Gastrocnemius medialis (tissue), 4 donors: ENCODE measurements at regions not wholly inside any gene's neighbourhood (a gene's known extent, or its start where the extent isn't known, plus 50 kb on each side); places are given as distances from the start of the nearest gene placed in this dataset.

Experiments used
- ATAC-seq, 2 donors: fragments of 150-250 bp; one replicate each; pipeline ENCODE4 v1.9.1; 2016
- DNase-seq, 2 donors: peaks; one replicate each; pipeline ENCODE4 v3.0.0-alpha.2; 2019
- H3K27ac ChIP-seq, 4 donors: fragments of 200-600 bp; sonication (generic); 1 replicate in 1 of 4; 2 replicates in 3 of 4; pipeline ENCODE4 v1.5.1; 2016 to 2018; ENCODE audit warnings: mild to moderate bottlenecking in 2 of 4, moderate library complexity in 1 of 4
- H3K27me3 ChIP-seq, 3 donors: fragments of 200-600 bp; sonication (generic) in 2 of 3; 1 replicate in 1 of 3; 2 replicates in 2 of 3; pipeline versions ENCODE4 v1.5.1 to v1.6.0; 2016 to 2019; ENCODE audit warnings: mild to moderate bottlenecking in 1 of 3, moderate library complexity in 1 of 3
- H3K36me3 ChIP-seq, 2 donors: fragments of 200-600 bp; sonication (generic) in 1 of 2; one replicate each; pipeline ENCODE4 v1.5.1; 2017 to 2018
- H3K4me1 ChIP-seq, 2 donors: fragments of 200-600 bp; sonication (generic) in 1 of 2; one replicate each; pipeline ENCODE4 v1.5.1; 2016 to 2017; ENCODE audit warnings: mild to moderate bottlenecking in 2 of 2
- H3K4me3 ChIP-seq, 4 donors: fragments of 200-600 bp; sonication (generic) in 3 of 4; 1 replicate in 1 of 4; 2 replicates in 3 of 4; pipeline ENCODE4 v1.5.1; 2016 to 2019; ENCODE audit warnings: mild to moderate bottlenecking in 2 of 4
- H3K9me3 ChIP-seq, 3 donors: fragments of 200-600 bp; sonication (generic) in 2 of 3; 1 replicate in 1 of 3; 2 replicates in 2 of 3; pipeline ENCODE4 v1.5.1; 2016 to 2019
- CTCF ChIP-seq, 5 experiments: fragments of 450-650 bp in 3 of 5; fragments of 200-600 bp in 2 of 5; sonication (generic) in 2 of 5; IDR thresholded peaks in 4 of 5; conservative IDR thresholded peaks in 1 of 5; 1 replicate in 4 of 5; 2 replicates in 1 of 5; pipeline ENCODE4 v1.5.1; 2016 to 2019; ENCODE audit warnings: antibody characterized with exemption in 5 of 5, mild to moderate bottlenecking in 3 of 5, moderate library complexity in 3 of 5
- POLR2A ChIP-seq, 2 donors: fragments of 450-650 bp; IDR thresholded peaks; one replicate each; pipeline ENCODE4 v1.6.1; 2017; ENCODE audit warnings: antibody characterized with exemption in 2 of 2, mild to moderate bottlenecking in 2 of 2, moderate library complexity in 2 of 2
- in situ Hi-C, 4 donors: fragments of 200-750 bp; cut with MboI; loops; one replicate each; pipeline versions ENCODE4 v1.15.0 to v1.8.0; 2017; ENCODE audit warnings: low sequenced_read_pairs in 4 of 4
- intact Hi-C: fragments of 100-400 bp; cut with DNase I; formaldehyde crosslinking; loops from one replicate; pipeline ENCODE4 v1.15.1; 2023; ENCODE audit warnings: low total_unique reads

GRCh38 chr6:22717915-22718314, 148.5 kb downstream of the HDGFL1 start:
- intact Hi-C loops, result no loop called here
- peak; percentile 19 to 53 for DNase-seq

DNA sequence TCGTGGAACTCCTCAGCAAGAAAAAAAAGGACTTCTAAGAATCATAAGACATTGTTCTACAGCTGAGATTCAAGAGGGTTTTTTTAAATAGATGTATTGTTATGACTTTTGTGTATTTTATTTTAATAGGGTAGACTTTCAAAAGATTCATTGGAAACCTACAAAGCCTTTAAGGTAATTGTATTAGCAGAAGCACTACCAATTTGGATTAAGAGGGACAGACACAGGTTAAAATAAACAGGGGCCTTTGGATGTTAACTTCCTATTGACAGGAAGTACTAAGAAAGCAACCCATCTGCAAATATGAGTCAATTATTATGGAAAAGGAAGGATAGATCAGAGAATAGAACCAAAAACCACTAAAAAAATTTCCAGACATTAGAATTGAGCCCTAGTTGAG, 153.5 kb downstream of the HDGFL1 start:
- peaks cover 0 to 4% of the 10 kb centered on the region in 2 donors for H3K4me1 ChIP-seq
- no peak overlapping the region for H3K4me3 ChIP-seq
- TF ChIP-seq POLR2A (IDR thresholded peaks at IDR 0.05) (no peak), CTCF (IDR thresholded peaks at IDR 0.05 in 4 of 5, conservative IDR thresholded peaks at IDR 0.05 in 1 of 5) (no peak)
- ATAC-seq (no peak), DNase-seq (no peak)
- intact Hi-C loops (no loop called here), in situ Hi-C loops (no loop called here)
- no peak overlapping the region for H3K27ac ChIP-seq
- H3K9me3 ChIP-seq, result peaks cover 0 to 2% (median 0%) of the 10 kb centered on the region in 3 donors
- no peaks in the 10 kb centered on the region for H3K27me3 ChIP-seq
- H3K36me3 ChIP-seq, result no peaks in the 10 kb centered on the region

More at GRCh38 chr6:22717915-22718314, 148.5 kb downstream of the HDGFL1 start:
- H3K27ac ChIP-seq, result no peak overlapping the region
- TF ChIP-seq CTCF (IDR thresholded peaks at IDR 0.05 in 4 of 5, conservative IDR thresholded peaks at IDR 0.05 in 1 of 5) (no peak), POLR2A (IDR thresholded peaks at IDR 0.05) (no peak)
- in situ Hi-C loops, result no loop called here
- H3K4me3 ChIP-seq, result no peak overlapping the region
- peaks cover 0 to 1% (median 0%) of the 10 kb centered on the region in 3 donors for H3K9me3 ChIP-seq
- ATAC-seq, result peak; percentile 52 to 64
- H3K36me3 ChIP-seq, result no peaks in the 10 kb centered on the region
- no peaks in the 10 kb centered on the region for H3K27me3 ChIP-seq
- peaks cover 0 to 5% of the 10 kb centered on the region in 2 donors for H3K4me1 ChIP-seq

GRCh38 chr6:22726966-22727365, 157.6 kb downstream of the HDGFL1 start:
- TF ChIP-seq CTCF (IDR thresholded peaks at IDR 0.05 in 4 of 5, conservative IDR thresholded peaks at IDR 0.05 in 1 of 5), result no peak
- TF ChIP-seq POLR2A (IDR thresholded peaks at IDR 0.05), result no peak
- Histone ChIP-seq H3K27me3 (no peaks in the 10 kb centered on the region), H3K36me3 (no peaks in the 10 kb centered on the region), H3K9me3 (peaks cover 0 to 2% (median 0%) of the 10 kb centered on the region in 3 donors), H3K4me1 (no peaks in the 10 kb centered on the region), H3K27ac (no peak overlapping the region), H3K4me3 (no peak overlapping the region)
- ATAC-seq, result no peak
- no peak for DNase-seq
- intact Hi-C loops, result no loop called here
- in situ Hi-C loops, result no loop called here

DNA sequence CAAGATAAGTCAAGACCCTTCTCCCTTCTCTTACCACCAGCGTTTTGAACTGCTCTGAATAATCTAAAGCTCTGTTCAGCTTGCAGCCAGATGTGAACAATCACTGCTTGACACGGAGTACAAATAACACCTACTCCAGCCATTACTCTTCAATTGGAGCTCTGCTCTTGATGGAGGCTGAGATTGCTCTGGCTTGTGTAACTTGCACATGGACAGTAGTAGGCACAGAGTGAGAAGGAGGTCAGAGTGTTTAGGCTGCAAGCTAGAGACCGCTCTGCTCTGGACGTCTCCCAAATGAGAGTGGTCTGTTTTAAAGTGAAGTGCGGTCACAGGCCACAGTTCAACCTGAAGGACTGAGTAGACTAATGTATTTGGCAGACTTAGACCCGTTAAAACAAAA, 158.3 kb downstream of the HDGFL1 start:
- no peak for ATAC-seq

More for the DNA sequence above, 158.3 kb downstream of the HDGFL1 start:
- H3K27me3 ChIP-seq, result no peaks in the 10 kb centered on the region
- no peak for DNase-seq
- H3K36me3 ChIP-seq, result no peaks in the 10 kb centered on the region
- intact Hi-C loops (no loop called here), in situ Hi-C loops (no loop called here)
- no peak for TF ChIP-seq POLR2A (IDR thresholded peaks at IDR 0.05)
- no peak for TF ChIP-seq CTCF (IDR thresholded peaks at IDR 0.05 in 4 of 5, conservative IDR thresholded peaks at IDR 0.05 in 1 of 5)
- no peaks in the 10 kb centered on the region for H3K4me1 ChIP-seq
- H3K9me3 ChIP-seq, result peaks cover 0 to 2% (median 0%) of the 10 kb centered on the region in 3 donors
- no peak overlapping the region for H3K4me3 ChIP-seq
- no peak overlapping the region for H3K27ac ChIP-seq
